ENCODE measurements at regions not wholly inside any gene's neighbourhood (a gene's known extent, or its start where the extent isn't known, plus 50 kb on each side); places are given as distances from the start of the nearest gene placed in this dataset.

- no peak for DNase-seq
- H2AFZ ChIP-seq (ENCODE audit: low read length), result no peak overlapping the region
- no peaks in the 10 kb centered on the region for H3K9me3 ChIP-seq (replicated peaks; ENCODE audit: insufficient read depth, low read length)
- no peak overlapping the region for H3K4me3 ChIP-seq (ENCODE audit: low read length)
- peaks cover 12% of the 10 kb centered on the region for H3K4me1 ChIP-seq (ENCODE audit: low read length)
- H4K20me1 ChIP-seq (ENCODE audit: insufficient read depth, low read length), result no peaks in the 10 kb centered on the region
- H3K9ac ChIP-seq (ENCODE audit: low read length), result no peak overlapping the region
- no peaks in the 10 kb centered on the region for H3K27me3 ChIP-seq (replicated peaks; ENCODE audit: insufficient read depth, low read length)
- no peaks in the 10 kb centered on the region for H3K79me2 ChIP-seq (ENCODE audit: low read length)
- H3K9me2 ChIP-seq (replicated peaks; ENCODE audit: insufficient read depth, low read length), result no peaks in the 10 kb centered on the region
- TF ChIP-seq EZH2phosphoT487 (IDR thresholded peaks at IDR 0.05; ENCODE audit: low read length) (no peak), CTCF (IDR thresholded peaks at IDR 0.05; ENCODE audit: low read length) (no peak)
- H3K4me2 ChIP-seq (ENCODE audit: low read depth, low read length), result peak overlapping the region; percentile 36; the same call in 1 of the 2 replicates
- H3K27ac ChIP-seq (ENCODE audit: low read length), result peak overlapping the region; percentile 28; the same call in 1 of the 2 replicates
- no peaks in the 10 kb centered on the region for H3F3A ChIP-seq (ENCODE audit: insufficient read depth, low read length)
- no peaks in the 10 kb centered on the region for H3K36me3 ChIP-seq (replicated peaks; ENCODE audit: insufficient read depth, low read length)
Measured at GRCh38 chr1:208855403-208855802, 611.2 kb upstream of the PLXNA2 start.

DNA sequence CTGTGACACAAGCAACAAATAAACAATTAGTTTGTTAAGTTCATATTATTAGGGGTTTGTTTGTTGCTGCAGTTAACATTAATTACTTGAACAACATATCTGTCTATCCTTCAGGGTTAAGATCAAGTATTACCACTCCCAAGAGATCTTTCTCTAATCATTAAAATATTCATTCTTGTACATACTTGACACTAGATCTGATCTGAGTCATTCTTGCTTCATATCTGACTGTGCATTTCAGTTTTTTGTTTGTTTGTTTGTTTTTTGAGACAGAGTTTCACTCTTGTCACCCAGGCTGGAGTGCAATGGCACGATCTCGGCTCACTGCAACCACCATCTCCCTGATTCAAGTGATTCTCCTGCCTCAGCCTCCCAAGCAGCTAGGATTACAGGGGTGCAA lies 613.3 kb upstream of the PLXNA2 start:
- Histone ChIP-seq H3K4me2 (ENCODE audit: low read depth, low read length) (no peak overlapping the region), H4K20me1 (ENCODE audit: insufficient read depth, low read length) (no peaks in the 10 kb centered on the region), H3K79me2 (ENCODE audit: low read length) (no peaks in the 10 kb centered on the region), H3K4me1 (ENCODE audit: low read length) (0 out of 2 replicates have a peak, but pooled peaks cover 6% of the 10 kb centered on the region), H3K9me2 (replicated peaks; ENCODE audit: insufficient read depth, low read length) (no peaks in the 10 kb centered on the region), H2AFZ (ENCODE audit: low read length) (no peak overlapping the region), H3K27me3 (replicated peaks; ENCODE audit: insufficient read depth, low read length) (no peaks in the 10 kb centered on the region), H3K4me3 (ENCODE audit: low read length) (no peak overlapping the region), H3K36me3 (replicated peaks; ENCODE audit: insufficient read depth, low read length) (no peaks in the 10 kb centered on the region), H3F3A (ENCODE audit: insufficient read depth, low read length) (no peaks in the 10 kb centered on the region), H3K27ac (ENCODE audit: low read length) (no peak overlapping the region), H3K9ac (ENCODE audit: low read length) (no peak overlapping the region), H3K9me3 (replicated peaks; ENCODE audit: insufficient read depth, low read length) (no peaks in the 10 kb centered on the region)
- no peak for DNase-seq
- no peak for TF ChIP-seq EZH2phosphoT487 (IDR thresholded peaks at IDR 0.05; ENCODE audit: low read length)
- TF ChIP-seq EZH2 (optimal IDR thresholded peaks at IDR 0.05; ENCODE audit: low read depth, low read length), result no peak
- TF ChIP-seq CTCF (IDR thresholded peaks at IDR 0.05; ENCODE audit: low read length), result no peak

- H3K4me1 ChIP-seq (ENCODE audit: low read length), result 0 out of 2 replicates have a peak, but pooled peaks cover 6% of the 10 kb centered on the region
Measured at GRCh38 chr1:208858738-208859137, 614.6 kb upstream of the PLXNA2 start.

More at GRCh38 chr1:208858738-208859137, 614.6 kb upstream of the PLXNA2 start:
- Histone ChIP-seq H3K27me3 (replicated peaks; ENCODE audit: insufficient read depth, low read length) (no peaks in the 10 kb centered on the region), H3K9ac (ENCODE audit: low read length) (no peak overlapping the region), H3K9me3 (replicated peaks; ENCODE audit: insufficient read depth, low read length) (no peaks in the 10 kb centered on the region), H3K4me2 (ENCODE audit: low read depth, low read length) (no peak overlapping the region), H3K36me3 (replicated peaks; ENCODE audit: insufficient read depth, low read length) (no peaks in the 10 kb centered on the region), H2AFZ (ENCODE audit: low read length) (no peak overlapping the region), H3K79me2 (ENCODE audit: low read length) (no peaks in the 10 kb centered on the region), H3K9me2 (replicated peaks; ENCODE audit: insufficient read depth, low read length) (no peaks in the 10 kb centered on the region), H3F3A (ENCODE audit: insufficient read depth, low read length) (no peaks in the 10 kb centered on the region), H4K20me1 (ENCODE audit: insufficient read depth, low read length) (no peaks in the 10 kb centered on the region), H3K27ac (ENCODE audit: low read length) (no peak overlapping the region), H3K4me3 (ENCODE audit: low read length) (no peak overlapping the region)
- TF ChIP-seq CTCF (IDR thresholded peaks at IDR 0.05; ENCODE audit: low read length) (no peak), EZH2phosphoT487 (IDR thresholded peaks at IDR 0.05; ENCODE audit: low read length) (no peak), EZH2 (optimal IDR thresholded peaks at IDR 0.05; ENCODE audit: low read depth, low read length) (no peak)
- no peak for DNase-seq

Data from MM.1S (cell line).